A673 (cell line): ENCODE measurements at regions not wholly inside any gene's neighbourhood (a gene's known extent, or its start where the extent isn't known, plus 50 kb on each side); places are given as distances from the start of the nearest gene placed in this dataset.

ENCODE experiments used
- BruUV-seq: library from RNA; stranded (reverse); fragments of 400-500 nt; replicated peaks from 2 replicates; lab custom pipeline; 2021; lab: Mats Ljungman, UMichigan
- CTCF ChIA-PET: fragments of 300-600 bp; sonication (Branson Sonifier 250); formaldehyde crosslinking; loops from one replicate; lab custom pipeline; 2022; ENCODE audit warnings: antibody characterized with exemption; lab: Charles Lee
- POLR2A ChIA-PET: fragments of 300-600 bp; sonication (Branson Sonifier 250); formaldehyde crosslinking; loops from one replicate; lab custom pipeline; 2022; ENCODE audit warnings: antibody characterized with exemption; ENCODE audit not compliant: low non-redundant PET; lab: Charles Lee
- DNase-seq: peaks from one replicate; pipeline ENCODE4 v3.0.0-alpha.2; 2015; ENCODE audit warnings: low spot score
- H3K27ac ChIP-seq: fragments of 200-600 bp; sonication (generic); 2 replicates; pipeline ENCODE4 v1.5.1; 2016; ENCODE audit warnings: mixed run types, low read depth, mild to moderate bottlenecking, mixed read lengths, antibody characterized with exemption, low read length; ENCODE audit not compliant: poor library complexity, severe bottlenecking
- H3K27me3 ChIP-seq: fragments of 200-600 bp; sonication (generic); replicated peaks from 2 replicates; pipeline ENCODE4 v1.6.1; 2017; ENCODE audit warnings: mixed run types, low read depth, mild to moderate bottlenecking, mixed read lengths, antibody characterized with exemption, low read length; ENCODE audit not compliant: insufficient read depth, poor library complexity
- H3K36me3 ChIP-seq: fragments of 200-600 bp; sonication (generic); 2 replicates; pipeline ENCODE4 v1.6.1; 2016; ENCODE audit warnings: mixed run types, mild to moderate bottlenecking, mixed read lengths, antibody characterized with exemption, low read length; ENCODE audit not compliant: insufficient read depth, poor library complexity, severe bottlenecking
- H3K4me1 ChIP-seq: fragments of 200-600 bp; sonication (generic); 2 replicates; pipeline ENCODE4 v1.6.1; 2017; ENCODE audit warnings: mixed run types, mild to moderate bottlenecking, mixed read lengths, antibody characterized with exemption, low read length; ENCODE audit not compliant: insufficient read depth, poor library complexity, severe bottlenecking
- H3K4me3 ChIP-seq: fragments of 200-600 bp; sonication (generic); 2 replicates; pipeline ENCODE4 v1.5.1; 2016; ENCODE audit warnings: low read depth, mixed run types, mild to moderate bottlenecking, mixed read lengths, low read length; ENCODE audit not compliant: poor library complexity, severe bottlenecking
- H3K9me3 ChIP-seq: fragments of 200-600 bp; sonication (generic); 2 replicates; pipeline ENCODE4 v1.6.1; 2016; ENCODE audit warnings: mixed run types, low read depth, mild to moderate bottlenecking, mixed read lengths, antibody characterized with exemption, low read length; ENCODE audit not compliant: poor library complexity, severe bottlenecking
- EZH2 ChIP-seq: fragments of 200-600 bp; sonication (generic); IDR thresholded peaks from 2 replicates; pipeline ENCODE4 v1.6.1; 2017; ENCODE audit warnings: borderline replicate concordance, low read depth, mild to moderate bottlenecking, mixed read lengths, antibody characterized with exemption, low read length; ENCODE audit not compliant: poor library complexity, severe bottlenecking
- intact Hi-C: fragments of 100-400 bp; cut with micrococcal nuclease; formaldehyde crosslinking; loops from one replicate; pipeline ENCODE4 v1.10.0; 2022; ENCODE audit not compliant: unreplicated experiment
- TF ChIP-seq, protein P1 (sequence below): fragments of 300-800, 200-600 bp; sonication (generic); conservative IDR thresholded peaks from 2 replicates; pipeline ENCODE4 v1.5.1; 2017; ENCODE audit warnings: low read depth, mild to moderate bottlenecking, antibody characterized with exemption, low read length, moderate library complexity, mixed read lengths

DNA sequence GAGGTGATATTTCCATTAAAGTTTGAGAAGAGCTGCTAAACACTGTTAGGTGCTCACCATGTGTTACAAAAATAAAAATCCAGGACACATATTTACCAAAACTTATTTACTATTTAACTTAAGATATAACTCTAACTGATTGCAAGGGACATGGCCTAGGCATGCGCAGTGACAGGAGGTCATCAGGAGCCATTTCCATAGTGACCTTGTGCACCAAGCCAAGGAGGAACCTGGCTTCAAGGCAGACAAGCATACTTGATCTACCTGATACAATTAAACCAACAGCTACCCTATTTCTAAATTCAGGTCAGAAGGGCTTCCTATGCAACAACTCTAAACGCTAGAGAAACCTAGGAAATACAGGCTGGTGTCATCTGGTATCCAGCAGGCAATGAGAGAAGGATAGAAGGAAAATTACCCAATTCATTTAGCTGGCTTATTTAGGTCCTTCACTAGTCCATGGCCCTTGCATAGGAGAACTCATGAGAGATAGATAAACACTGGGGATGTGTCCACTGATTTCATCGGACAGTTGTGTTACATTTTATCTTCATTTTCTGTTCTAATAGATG, 134.4 kb downstream of the FOXB1 start:
- H3K4me1 ChIP-seq, result no peaks in the 10 kb centered on the region
- DNase-seq, result no peak
- peaks cover 69% of the 10 kb centered on the region for H3K27me3 ChIP-seq
- CTCF ChIA-PET, result no interaction called here
- TF ChIP-seq, protein P1, sequence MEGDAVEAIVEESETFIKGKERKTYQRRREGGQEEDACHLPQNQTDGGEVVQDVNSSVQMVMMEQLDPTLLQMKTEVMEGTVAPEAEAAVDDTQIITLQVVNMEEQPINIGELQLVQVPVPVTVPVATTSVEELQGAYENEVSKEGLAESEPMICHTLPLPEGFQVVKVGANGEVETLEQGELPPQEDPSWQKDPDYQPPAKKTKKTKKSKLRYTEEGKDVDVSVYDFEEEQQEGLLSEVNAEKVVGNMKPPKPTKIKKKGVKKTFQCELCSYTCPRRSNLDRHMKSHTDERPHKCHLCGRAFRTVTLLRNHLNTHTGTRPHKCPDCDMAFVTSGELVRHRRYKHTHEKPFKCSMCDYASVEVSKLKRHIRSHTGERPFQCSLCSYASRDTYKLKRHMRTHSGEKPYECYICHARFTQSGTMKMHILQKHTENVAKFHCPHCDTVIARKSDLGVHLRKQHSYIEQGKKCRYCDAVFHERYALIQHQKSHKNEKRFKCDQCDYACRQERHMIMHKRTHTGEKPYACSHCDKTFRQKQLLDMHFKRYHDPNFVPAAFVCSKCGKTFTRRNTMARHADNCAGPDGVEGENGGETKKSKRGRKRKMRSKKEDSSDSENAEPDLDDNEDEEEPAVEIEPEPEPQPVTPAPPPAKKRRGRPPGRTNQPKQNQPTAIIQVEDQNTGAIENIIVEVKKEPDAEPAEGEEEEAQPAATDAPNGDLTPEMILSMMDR, result no peak
- no peak for TF ChIP-seq EZH2
- intact Hi-C loops, result no loop called here
- H3K36me3 ChIP-seq, result no peaks in the 10 kb centered on the region
- H3K27ac ChIP-seq, result no peak overlapping the region
- H3K9me3 ChIP-seq, result no peaks in the 10 kb centered on the region
- no TSS peak for BruUV-seq
- no peak overlapping the region for H3K4me3 ChIP-seq
- POLR2A ChIA-PET, result no interaction called here

- ChIA-PET POLR2A (no interaction called here), CTCF (no interaction called here)
- intact Hi-C loops, result no loop called here
Measured at GRCh38 chr15:60152386-60152785, 148.3 kb downstream of the FOXB1 start.

GRCh38 chr15:60154764-60155325, 150.7 kb downstream of the FOXB1 start:
- intact Hi-C loops, result no loop called here
- Histone ChIP-seq H3K36me3 (no peaks in the 10 kb centered on the region), H3K4me1 (no peaks in the 10 kb centered on the region), H3K4me3 (no peak overlapping the region), H3K27ac (no peak overlapping the region), H3K27me3 (peaks cover 33% of the 10 kb centered on the region), H3K9me3 (no peaks in the 10 kb centered on the region)
- TF ChIP-seq, protein P1, result no peak
- TF ChIP-seq EZH2, result no peak
- ChIA-PET CTCF (no interaction called here), POLR2A (no interaction called here)
- no TSS peak for BruUV-seq
- DNase-seq, result no peak

More at GRCh38 chr15:60152386-60152785, 148.3 kb downstream of the FOXB1 start:
- no peaks in the 10 kb centered on the region for H3K9me3 ChIP-seq
- no peak for DNase-seq
- H3K27ac ChIP-seq, result no peak overlapping the region
- peaks cover 40% of the 10 kb centered on the region for H3K27me3 ChIP-seq
- no peaks in the 10 kb centered on the region for H3K4me1 ChIP-seq
- no peak overlapping the region for H3K4me3 ChIP-seq
- BruUV-seq, result no TSS peak
- no peaks in the 10 kb centered on the region for H3K36me3 ChIP-seq
- no peak for TF ChIP-seq EZH2
- TF ChIP-seq, protein P1, result no peak
